A673 (cell line): ENCODE measurements at regions not wholly inside any gene's neighbourhood (a gene's known extent, or its start where the extent isn't known, plus 50 kb on each side); places are given as distances from the start of the nearest gene placed in this dataset.
A peak's percentile ranks its signal among the peaks of the same experiment; 100 is the strongest.

Experiments
- BruUV-seq: library from RNA; stranded (reverse); fragments of 400-500 nt; replicated peaks from 2 replicates; lab custom pipeline; 2021; lab: Mats Ljungman, UMichigan
- CTCF ChIA-PET: fragments of 300-600 bp; sonication (Branson Sonifier 250); formaldehyde crosslinking; loops from one replicate; lab custom pipeline; 2022; ENCODE audit warnings: antibody characterized with exemption; lab: Charles Lee
- POLR2A ChIA-PET: fragments of 300-600 bp; sonication (Branson Sonifier 250); formaldehyde crosslinking; loops from one replicate; lab custom pipeline; 2022; ENCODE audit warnings: antibody characterized with exemption; ENCODE audit not compliant: low non-redundant PET; lab: Charles Lee
- DNase-seq: peaks from one replicate; pipeline ENCODE4 v3.0.0-alpha.2; 2015; ENCODE audit warnings: low spot score
- H3K27ac ChIP-seq: fragments of 200-600 bp; sonication (generic); 2 replicates; pipeline ENCODE4 v1.5.1; 2016; ENCODE audit warnings: mixed run types, low read depth, mild to moderate bottlenecking, mixed read lengths, antibody characterized with exemption, low read length; ENCODE audit not compliant: poor library complexity, severe bottlenecking
- H3K27me3 ChIP-seq: fragments of 200-600 bp; sonication (generic); replicated peaks from 2 replicates; pipeline ENCODE4 v1.6.1; 2017; ENCODE audit warnings: mixed run types, low read depth, mild to moderate bottlenecking, mixed read lengths, antibody characterized with exemption, low read length; ENCODE audit not compliant: insufficient read depth, poor library complexity
- H3K36me3 ChIP-seq: fragments of 200-600 bp; sonication (generic); 2 replicates; pipeline ENCODE4 v1.6.1; 2016; ENCODE audit warnings: mixed run types, mild to moderate bottlenecking, mixed read lengths, antibody characterized with exemption, low read length; ENCODE audit not compliant: insufficient read depth, poor library complexity, severe bottlenecking
- H3K4me1 ChIP-seq: fragments of 200-600 bp; sonication (generic); 2 replicates; pipeline ENCODE4 v1.6.1; 2017; ENCODE audit warnings: mixed run types, mild to moderate bottlenecking, mixed read lengths, antibody characterized with exemption, low read length; ENCODE audit not compliant: insufficient read depth, poor library complexity, severe bottlenecking
- H3K4me3 ChIP-seq: fragments of 200-600 bp; sonication (generic); 2 replicates; pipeline ENCODE4 v1.5.1; 2016; ENCODE audit warnings: low read depth, mixed run types, mild to moderate bottlenecking, mixed read lengths, low read length; ENCODE audit not compliant: poor library complexity, severe bottlenecking
- H3K9me3 ChIP-seq: fragments of 200-600 bp; sonication (generic); 2 replicates; pipeline ENCODE4 v1.6.1; 2016; ENCODE audit warnings: mixed run types, low read depth, mild to moderate bottlenecking, mixed read lengths, antibody characterized with exemption, low read length; ENCODE audit not compliant: poor library complexity, severe bottlenecking
- CTCF ChIP-seq: fragments of 300-800, 200-600 bp; sonication (generic); conservative IDR thresholded peaks from 2 replicates; pipeline ENCODE4 v1.5.1; 2017; ENCODE audit warnings: low read depth, mild to moderate bottlenecking, antibody characterized with exemption, low read length, moderate library complexity, mixed read lengths
- EZH2 ChIP-seq: fragments of 200-600 bp; sonication (generic); IDR thresholded peaks from 2 replicates; pipeline ENCODE4 v1.6.1; 2017; ENCODE audit warnings: borderline replicate concordance, low read depth, mild to moderate bottlenecking, mixed read lengths, antibody characterized with exemption, low read length; ENCODE audit not compliant: poor library complexity, severe bottlenecking
- intact Hi-C: fragments of 100-400 bp; cut with micrococcal nuclease; formaldehyde crosslinking; loops from one replicate; pipeline ENCODE4 v1.10.0; 2022; ENCODE audit not compliant: unreplicated experiment

- H3K27ac ChIP-seq, result no peak overlapping the region
- no peak overlapping the region for H3K4me3 ChIP-seq
- intact Hi-C loops, result no loop called here
- TF ChIP-seq CTCF (no peak), EZH2 (no peak)
- ChIA-PET CTCF (no interaction called here), POLR2A (no interaction called here)
- peak; percentile 0 for DNase-seq
- H3K36me3 ChIP-seq, result no peaks in the 10 kb centered on the region
- peaks cover 19% of the 10 kb centered on the region for H3K9me3 ChIP-seq
- H3K27me3 ChIP-seq, result no peaks in the 10 kb centered on the region
- no peaks in the 10 kb centered on the region for H3K4me1 ChIP-seq
- BruUV-seq, result no TSS peak
Observed at GRCh38 chr21:24375201-24375600, 1232.1 kb downstream of the MRPL39 start.

DNA sequence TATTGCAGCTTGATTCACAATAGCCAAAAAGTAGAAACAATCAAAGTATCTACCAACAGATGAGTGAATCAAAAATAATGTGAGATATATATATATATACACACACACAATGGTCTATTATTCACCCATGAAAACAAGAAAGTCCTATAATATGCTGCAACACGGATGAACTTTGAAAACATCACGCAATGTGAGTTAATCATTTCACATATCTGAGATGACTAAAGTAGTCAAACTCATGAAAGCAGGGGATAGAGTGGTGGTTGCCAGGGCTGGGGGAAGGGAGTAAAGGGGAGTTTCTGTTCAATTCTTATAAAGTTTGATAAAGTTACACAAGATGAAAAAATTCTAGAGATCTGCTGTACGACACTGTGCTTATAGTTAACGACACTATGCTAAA lies 1234.8 kb downstream of the MRPL39 start:
- intact Hi-C loops, result no loop called here
- ChIA-PET CTCF (no interaction called here), POLR2A (no interaction called here)
- Histone ChIP-seq H3K9me3 (peaks cover 29% of the 10 kb centered on the region), H3K27ac (no peak overlapping the region), H3K4me1 (no peaks in the 10 kb centered on the region), H3K36me3 (no peaks in the 10 kb centered on the region), H3K27me3 (no peaks in the 10 kb centered on the region), H3K4me3 (no peak overlapping the region)
- no TSS peak for BruUV-seq
- no peak for TF ChIP-seq EZH2
- no peak for TF ChIP-seq CTCF
- no peak for DNase-seq

DNA sequence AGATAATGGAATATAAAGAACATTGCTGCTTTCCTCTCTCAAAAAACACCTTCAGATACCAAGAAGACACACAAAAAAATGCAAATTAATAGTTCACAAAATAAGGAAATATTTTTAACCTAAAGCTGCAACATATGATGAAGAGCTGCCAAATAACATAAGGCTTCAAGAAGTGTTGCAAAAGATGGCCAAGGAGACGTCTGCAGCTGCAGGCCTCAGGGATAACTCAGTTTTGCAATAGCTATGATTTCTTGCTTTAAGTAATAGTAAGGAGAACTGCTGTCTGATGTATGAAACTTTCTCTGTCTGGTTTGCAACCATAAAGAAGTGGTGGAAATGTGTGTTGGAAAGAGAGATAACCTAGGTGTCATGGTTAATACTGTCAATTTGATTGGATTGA lies 1237.5 kb downstream of the MRPL39 start:
- Histone ChIP-seq H3K4me1 (no peaks in the 10 kb centered on the region), H3K9me3 (peaks cover 31% of the 10 kb centered on the region), H3K27ac (no peak overlapping the region), H3K27me3 (no peaks in the 10 kb centered on the region), H3K4me3 (no peak overlapping the region), H3K36me3 (no peaks in the 10 kb centered on the region)
- ChIA-PET POLR2A (no interaction called here), CTCF (no interaction called here)
- DNase-seq, result no peak
- TF ChIP-seq EZH2, result no peak
- BruUV-seq, result no TSS peak
- intact Hi-C loops, result no loop called here

- Histone ChIP-seq H3K9me3 (peaks cover 31% of the 10 kb centered on the region), H3K27ac (no peak overlapping the region), H3K4me1 (no peaks in the 10 kb centered on the region), H3K4me3 (no peak overlapping the region), H3K27me3 (no peaks in the 10 kb centered on the region), H3K36me3 (no peaks in the 10 kb centered on the region)
- POLR2A ChIA-PET, result no interaction called here
- CTCF ChIA-PET, result no interaction called here
- TF ChIP-seq CTCF, result no peak
- TF ChIP-seq EZH2, result no peak
- DNase-seq, result no peak
- intact Hi-C loops, result no loop called here
- BruUV-seq, result no TSS peak
Observed at GRCh38 chr21:24369278-24369677, 1238.0 kb downstream of the MRPL39 start.
